Thoracic aorta (tissue), 2 donors: ENCODE measurements at regions not wholly inside any gene's neighbourhood (a gene's known extent, or its start where the extent isn't known, plus 50 kb on each side); places are given as distances from the start of the nearest gene placed in this dataset.

Experiments used
- ATAC-seq: fragments of 150-250 bp; one replicate; pipeline ENCODE4 v1.8.0; 2017; ENCODE audit warnings: low read depth; ENCODE audit not compliant: insufficient number of reproducible peaks, low FRiP score
- DNase-seq: peaks from one replicate; pipeline ENCODE4 v3.0.0-alpha.2; 2020; ENCODE audit warnings: low spot score
- H3K27ac ChIP-seq, 2 donors: fragments of 200-600 bp; sonication (generic); 1 replicate in 1 of 2; 2 replicates in 1 of 2; pipeline ENCODE4 v1.5.1; 2016; ENCODE audit warnings: mild to moderate bottlenecking in 2 of 2, moderate library complexity in 2 of 2
- H3K27me3 ChIP-seq: fragments of 200-600 bp; sonication (generic); replicated peaks from 2 replicates; pipeline ENCODE4 v1.6.0; 2016; ENCODE audit warnings: mild to moderate bottlenecking; ENCODE audit not compliant: insufficient read depth
- H3K36me3 ChIP-seq: fragments of 200-600 bp; sonication (generic); one replicate; pipeline ENCODE4 v1.5.1; 2016
- H3K4me1 ChIP-seq, 2 donors: fragments of 200-600 bp; sonication (generic); 1 replicate in 1 of 2; 2 replicates in 1 of 2; pipeline versions ENCODE4 v1.5.1 to v1.6.0; 2016; ENCODE audit warnings: low read depth in 2 of 2, mild to moderate bottlenecking in 1 of 2; ENCODE audit not compliant: control insufficient read depth in 1 of 2
- H3K4me3 ChIP-seq: fragments of 200-600 bp; sonication (generic); 2 replicates; pipeline ENCODE4 v1.5.1; 2016; ENCODE audit warnings: mild to moderate bottlenecking
- H3K9me3 ChIP-seq: fragments of 200-600 bp; sonication (generic); 2 replicates; pipeline ENCODE4 v1.5.1; 2016
- CTCF ChIP-seq: fragments of 200-600 bp; sonication (generic); IDR thresholded peaks from one replicate; pipeline ENCODE4 v1.5.1; 2019; ENCODE audit warnings: antibody characterized with exemption

GRCh38 chr15:61415617-61416120 lies 186.6 kb upstream of the RORA start:
- Histone ChIP-seq H3K36me3 (no peaks in the 10 kb centered on the region), H3K9me3 (no peaks in the 10 kb centered on the region), H3K4me1 (no peaks in the 10 kb centered on the region), H3K27me3 (no peaks in the 10 kb centered on the region), H3K4me3 (no peak overlapping the region), H3K27ac (no peak overlapping the region)
- TF ChIP-seq CTCF: no peak
- ATAC-seq: no peak
- DNase-seq: no peak

DNA sequence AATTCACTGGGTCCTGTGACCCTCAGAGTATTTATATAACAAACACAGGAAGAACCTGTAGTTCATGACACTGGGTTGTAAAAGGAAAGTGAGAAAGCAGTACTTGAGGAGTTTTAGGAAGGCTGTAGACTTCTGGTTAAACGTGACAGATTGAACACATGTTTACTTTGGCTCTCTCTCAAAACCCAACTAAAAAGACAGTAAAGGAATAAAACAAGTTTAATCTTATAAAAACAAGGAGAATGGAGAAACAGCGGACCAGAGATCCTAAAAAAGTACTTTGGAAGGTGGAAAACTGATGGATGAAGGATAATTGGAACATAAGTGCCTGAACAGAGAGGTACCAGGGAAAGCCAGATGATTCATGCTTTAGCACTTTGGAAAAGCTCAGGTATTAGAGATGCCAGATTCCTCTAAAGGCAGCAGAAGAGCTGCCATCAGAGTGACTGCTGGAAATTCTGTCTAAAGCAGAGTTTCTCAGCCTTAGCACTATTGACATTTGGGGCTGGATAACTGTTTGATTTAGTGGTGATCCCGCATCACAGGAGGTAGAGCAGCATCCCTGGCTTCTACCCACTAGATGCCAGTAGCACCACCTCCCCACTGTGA lies 182.9 kb upstream of the RORA start:
- no peaks in the 10 kb centered on the region for H3K9me3 ChIP-seq
- no peak for TF ChIP-seq CTCF
- no peaks in the 10 kb centered on the region for H3K36me3 ChIP-seq
- H3K4me3 ChIP-seq: no peak overlapping the region
- DNase-seq: no peak
- H3K27me3 ChIP-seq: no peaks in the 10 kb centered on the region
- no peak for ATAC-seq
- H3K4me1 ChIP-seq: no peaks in the 10 kb centered on the region
- H3K27ac ChIP-seq: no peak overlapping the region

GRCh38 chr15:61410662-61411061 lies 181.6 kb upstream of the RORA start:
- Histone ChIP-seq H3K9me3 (no peaks in the 10 kb centered on the region), H3K4me3 (no peak overlapping the region), H3K27ac (no peak overlapping the region), H3K27me3 (no peaks in the 10 kb centered on the region), H3K36me3 (no peaks in the 10 kb centered on the region), H3K4me1 (no peaks in the 10 kb centered on the region)
- ATAC-seq: no peak
- no peak for DNase-seq
- TF ChIP-seq CTCF: no peak

- no peak overlapping the region for H3K4me3 ChIP-seq
- no peaks in the 10 kb centered on the region for H3K36me3 ChIP-seq
- no peaks in the 10 kb centered on the region for H3K9me3 ChIP-seq
- no peaks in the 10 kb centered on the region for H3K27me3 ChIP-seq
- no peak overlapping the region for H3K27ac ChIP-seq
- ATAC-seq: no peak
- DNase-seq: no peak
- no peaks in the 10 kb centered on the region for H3K4me1 ChIP-seq
- no peak for TF ChIP-seq CTCF
These were observed 175.5 kb upstream of the RORA start for GRCh38 chr15:61404567-61404966.

DNA sequence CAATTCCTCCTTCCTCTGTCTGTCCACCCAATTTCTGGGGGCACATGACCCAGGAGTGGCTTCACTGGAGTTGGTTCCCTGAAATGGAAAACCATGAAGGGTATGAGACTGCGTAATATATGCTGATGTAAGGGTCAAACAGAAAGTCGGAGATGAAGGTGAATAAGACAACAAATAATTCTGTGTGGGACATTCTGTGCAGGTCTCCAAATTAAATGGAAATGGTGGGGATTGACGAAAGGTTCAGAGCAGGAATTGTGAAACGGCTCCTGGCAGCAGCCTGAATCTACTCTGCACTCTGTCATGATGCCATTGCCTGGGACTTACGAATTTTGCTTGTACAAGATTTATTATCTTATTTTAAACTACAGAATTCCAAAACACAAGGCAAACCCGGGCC lies 174.8 kb upstream of the RORA start:
- ATAC-seq (no peak), DNase-seq (no peak)
- no peaks in the 10 kb centered on the region for H3K9me3 ChIP-seq
- H3K36me3 ChIP-seq: no peaks in the 10 kb centered on the region
- no peak overlapping the region for H3K27ac ChIP-seq
- no peak overlapping the region for H3K4me3 ChIP-seq
- no peak for TF ChIP-seq CTCF
- H3K27me3 ChIP-seq: no peaks in the 10 kb centered on the region
- no peaks in the 10 kb centered on the region for H3K4me1 ChIP-seq
